Middle frontal gyrus (tissue), 1 donor: ENCODE measurements at regions not wholly inside any gene's neighbourhood (a gene's known extent, or its start where the extent isn't known, plus 50 kb on each side); places are given as distances from the start of the nearest gene placed in this dataset.
"Not testable (repeated sequence)": the region's sequence is repeated elsewhere in the genome, so short reads cannot be mapped to it uniquely, and the experiment has no call there.

Source experiments
- DNase-seq: peaks from one replicate; pipeline ENCODE4 v3.0.0-alpha.2; 2015; ENCODE audit warnings: low spot score; ENCODE audit errors: extremely low spot score

- DNase-seq = no peak
Observed at GRCh38 chr1:232713785-232714184, 83.9 kb upstream of the SIPA1L2 start.

GRCh38 chr1:232715154-232715553 is 85.2 kb upstream of the SIPA1L2 start:
- no peak for DNase-seq

- DNase-seq = not testable (repeated sequence)
Observed at GRCh38 chr1:232717911-232718310, 87.3 kb upstream of the MAP10 start.

GRCh38 chr1:232718928-232719927 is 86.0 kb upstream of the MAP10 start:
- no peak for DNase-seq

GRCh38 chr1:232722626-232723025 is 82.6 kb upstream of the MAP10 start:
- no peak for DNase-seq

- no peak for DNase-seq
Observed at GRCh38 chr1:232725305-232726047, 79.7 kb upstream of the MAP10 start.

- DNase-seq = no peak
Observed at GRCh38 chr1:232726048-232726779, 79.0 kb upstream of the MAP10 start.

- no peak for DNase-seq
Observed at GRCh38 chr1:232728507-232729263, 76.5 kb upstream of the MAP10 start.

- DNase-seq = no peak
Observed at GRCh38 chr1:232732344-232732910, 72.8 kb upstream of the MAP10 start.

- DNase-seq = no peak
Observed at GRCh38 chr1:232737917-232738316, 67.3 kb upstream of the MAP10 start.

- no peak for DNase-seq
Observed at GRCh38 chr1:232743999-232744398, 61.2 kb upstream of the MAP10 start.

- DNase-seq = no peak
Observed at GRCh38 chr1:232744847-232745246, 60.4 kb upstream of the MAP10 start.

GRCh38 chr1:232745698-232746097 is 59.5 kb upstream of the MAP10 start:
- not testable (repeated sequence) for DNase-seq

- DNase-seq = no peak
Observed at GRCh38 chr1:232748910-232749368, 56.3 kb upstream of the MAP10 start.

- no peak for DNase-seq
Observed at GRCh38 chr1:232751393-232752140, 53.6 kb upstream of the MAP10 start.

GRCh38 chr1:232752365-232752764 is 52.9 kb upstream of the MAP10 start:
- DNase-seq = no peak

- no peak for DNase-seq
Observed at GRCh38 chr1:232754930-232755329, 50.3 kb upstream of the MAP10 start.
